HL-60 (cell line): ENCODE measurements at regions not wholly inside any gene's neighbourhood (a gene's known extent, or its start where the extent isn't known, plus 50 kb on each side); places are given as distances from the start of the nearest gene placed in this dataset.

Source experiments
- CTCF ChIP-seq: IDR thresholded peaks from one replicate; pipeline ENCODE4 v1.5.1; 2011; ENCODE audit warnings: low read length, control low read depth, inconsistent platforms; ENCODE audit not compliant: insufficient read depth
- GABPA ChIP-seq: IDR thresholded peaks from 2 replicates; pipeline ENCODE4 v1.6.1; 2012; ENCODE audit warnings: low read depth
- POLR2AphosphoS5 ChIP-seq: IDR thresholded peaks from 2 replicates; pipeline ENCODE4 v1.6.1; 2012; ENCODE audit warnings: low read depth
- REST ChIP-seq: IDR thresholded peaks from 2 replicates; pipeline ENCODE4 v1.6.1; 2012; ENCODE audit warnings: low read depth; ENCODE audit not compliant: insufficient replicate concordance
- SPI1 ChIP-seq: IDR thresholded peaks from 2 replicates; pipeline ENCODE4 v1.6.1; 2012; ENCODE audit warnings: low read depth, mild to moderate bottlenecking, borderline replicate concordance

GRCh38 chr2:9076755-9077154, 73.3 kb upstream of the MBOAT2 start:
- no peak for TF ChIP-seq CTCF
- no peak for TF ChIP-seq SPI1
- no peak for TF ChIP-seq POLR2AphosphoS5
- no peak for TF ChIP-seq REST
- TF ChIP-seq GABPA, result no peak
